SKM-1 treated with dmso at 0.1 percent for 144 hours (cell line): ENCODE measurements at regions not wholly inside any gene's neighbourhood (a gene's known extent, or its start where the extent isn't known, plus 50 kb on each side); places are given as distances from the start of the nearest gene placed in this dataset.

Experiments
- DNase-seq: peaks from one replicate; lab custom pipeline; 2025; ENCODE audit not compliant: unreplicated experiment; lab: John Stamatoyannopoulos, UW

GRCh38 chr10:6660460-6660859, 80.4 kb upstream of the PRKCQ start:
- no peak for DNase-seq

GRCh38 chr10:6659451-6659850, 79.4 kb upstream of the PRKCQ start:
- no peak for DNase-seq

DNA sequence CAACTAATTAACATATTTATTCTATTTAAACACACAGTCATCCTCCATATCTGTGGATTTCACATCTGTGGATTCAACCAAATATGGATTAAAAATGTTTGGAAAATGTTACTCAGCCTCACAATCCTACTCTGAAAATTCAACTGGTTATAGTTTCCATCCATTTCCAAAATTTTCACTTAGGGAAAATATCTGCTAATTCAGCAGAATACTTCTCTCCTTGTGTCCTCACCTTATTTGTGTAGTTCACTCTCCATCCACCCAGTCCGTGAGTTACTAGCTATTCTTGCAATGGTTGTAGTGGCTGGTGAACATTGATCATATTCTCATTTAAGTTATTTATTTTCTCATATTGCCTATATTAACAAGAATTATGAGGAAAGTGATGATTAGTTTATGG, 77.6 kb upstream of the PRKCQ start:
- DNase-seq, result no peak

GRCh38 chr10:6657196-6657595, 77.1 kb upstream of the PRKCQ start:
- DNase-seq, result no peak

- no peak for DNase-seq
Observed at GRCh38 chr10:6654571-6654970, 74.5 kb upstream of the PRKCQ start.

DNA sequence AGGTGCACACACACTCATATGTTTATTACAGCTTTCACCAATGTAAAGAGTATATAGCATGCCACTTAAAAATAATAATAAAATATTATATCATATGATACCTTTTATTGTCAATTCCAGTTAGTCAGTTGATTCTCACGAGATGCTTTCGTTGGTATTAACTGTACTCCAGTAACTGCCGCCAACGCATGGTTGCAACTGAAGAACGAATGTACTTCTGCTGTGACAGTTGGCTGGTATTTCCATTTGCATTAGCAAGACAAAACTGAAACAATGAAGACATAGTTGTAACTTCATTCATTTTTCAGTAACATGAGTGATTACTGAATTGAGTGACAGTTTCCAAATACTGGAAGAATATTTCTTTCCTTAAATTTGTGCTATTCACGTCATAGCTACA, 70.5 kb upstream of the PRKCQ start:
- no peak for DNase-seq

GRCh38 chr10:6649903-6650302, 69.8 kb upstream of the PRKCQ start:
- DNase-seq, result no peak

- DNase-seq, result no peak
Observed at GRCh38 chr10:6648894-6649720, 69.0 kb upstream of the PRKCQ start.

GRCh38 chr10:6647811-6648526, 67.9 kb upstream of the PRKCQ start:
- DNase-seq, result no peak

- DNase-seq, result no peak
Observed at GRCh38 chr10:6643962-6644361, 63.9 kb upstream of the PRKCQ start.

DNA sequence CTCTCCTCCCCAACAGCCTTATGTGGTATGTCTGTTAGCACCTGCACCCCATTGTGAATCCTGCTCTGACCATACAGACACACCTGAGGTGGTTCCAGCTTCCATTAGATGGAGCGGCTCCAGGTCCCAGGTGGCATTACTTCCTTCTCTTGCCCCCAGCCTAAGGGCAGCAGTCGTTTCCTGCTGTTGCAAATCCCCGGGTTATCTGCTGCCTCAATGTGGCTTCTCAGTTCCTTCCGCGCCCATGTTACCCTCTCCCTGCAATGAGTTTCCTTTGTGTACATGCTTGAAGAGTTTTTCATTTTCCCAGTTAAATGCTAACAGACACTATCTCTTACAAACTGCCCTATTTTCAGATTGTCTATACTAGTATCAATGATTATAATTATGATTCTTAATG, 62.8 kb upstream of the PRKCQ start:
- no peak for DNase-seq

GRCh38 chr10:6640433-6641040, 60.5 kb upstream of the PRKCQ start:
- DNase-seq, result no peak

DNA sequence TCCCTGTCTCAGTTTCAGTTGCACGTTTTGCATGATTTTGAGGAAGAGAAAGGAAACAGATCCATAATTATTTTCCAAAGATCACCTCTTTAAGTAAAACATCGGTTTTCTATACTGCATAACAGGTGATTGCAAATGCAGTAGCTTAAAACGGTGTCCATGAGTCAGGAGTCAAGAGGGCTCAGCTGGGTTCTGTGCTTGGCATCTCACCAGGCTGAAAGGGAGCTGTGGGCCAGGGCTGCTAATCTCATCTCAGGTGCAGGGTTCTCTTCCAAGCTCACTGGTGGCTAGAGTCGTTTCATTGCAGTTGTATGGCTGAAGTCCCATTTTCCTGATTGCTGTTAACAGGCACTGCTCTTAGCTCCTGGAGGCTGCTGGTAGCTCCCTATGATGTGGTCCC, 57.0 kb upstream of the PRKCQ start:
- no peak for DNase-seq

DNA sequence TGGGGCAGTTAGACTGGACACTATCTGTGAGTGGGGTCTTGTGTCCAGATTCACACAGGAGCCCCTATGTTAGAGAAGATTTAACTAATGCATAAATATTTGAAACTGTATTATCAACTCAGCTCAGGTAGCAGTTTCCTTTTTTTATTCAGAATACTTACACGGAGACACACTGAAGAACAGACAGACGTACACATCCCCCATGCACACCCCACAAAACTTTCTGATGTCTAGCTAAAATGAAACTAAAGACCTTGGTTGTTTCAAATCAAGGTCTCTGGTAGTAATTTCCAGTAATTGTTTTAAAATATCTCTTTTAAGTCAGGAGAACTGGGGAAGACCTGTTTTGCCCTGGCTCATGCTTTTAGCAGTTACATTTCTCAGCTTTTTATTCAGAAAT, 55.7 kb upstream of the PRKCQ start:
- DNase-seq, result no peak
